GM10266 (cell line): ENCODE measurements at regions not wholly inside any gene's neighbourhood (a gene's known extent, or its start where the extent isn't known, plus 50 kb on each side); places are given as distances from the start of the nearest gene placed in this dataset.
"Not testable (repeated sequence)": the region's sequence is repeated elsewhere in the genome, so short reads cannot be mapped to it uniquely, and the experiment has no call there.

Source experiments
- DNase-seq: peaks from one replicate; pipeline ENCODE4 v3.0.0; 2012; ENCODE audit errors: extremely low spot score
- TF ChIP-seq, protein P1 (sequence below): IDR thresholded peaks from 2 replicates; pipeline ENCODE4 v1.5.1; 2012; ENCODE audit warnings: mild to moderate bottlenecking, low read depth; ENCODE audit not compliant: control insufficient read depth, insufficient read depth; ENCODE audit errors: missing control alignments

- no peak for DNase-seq
- TF ChIP-seq, protein P1, sequence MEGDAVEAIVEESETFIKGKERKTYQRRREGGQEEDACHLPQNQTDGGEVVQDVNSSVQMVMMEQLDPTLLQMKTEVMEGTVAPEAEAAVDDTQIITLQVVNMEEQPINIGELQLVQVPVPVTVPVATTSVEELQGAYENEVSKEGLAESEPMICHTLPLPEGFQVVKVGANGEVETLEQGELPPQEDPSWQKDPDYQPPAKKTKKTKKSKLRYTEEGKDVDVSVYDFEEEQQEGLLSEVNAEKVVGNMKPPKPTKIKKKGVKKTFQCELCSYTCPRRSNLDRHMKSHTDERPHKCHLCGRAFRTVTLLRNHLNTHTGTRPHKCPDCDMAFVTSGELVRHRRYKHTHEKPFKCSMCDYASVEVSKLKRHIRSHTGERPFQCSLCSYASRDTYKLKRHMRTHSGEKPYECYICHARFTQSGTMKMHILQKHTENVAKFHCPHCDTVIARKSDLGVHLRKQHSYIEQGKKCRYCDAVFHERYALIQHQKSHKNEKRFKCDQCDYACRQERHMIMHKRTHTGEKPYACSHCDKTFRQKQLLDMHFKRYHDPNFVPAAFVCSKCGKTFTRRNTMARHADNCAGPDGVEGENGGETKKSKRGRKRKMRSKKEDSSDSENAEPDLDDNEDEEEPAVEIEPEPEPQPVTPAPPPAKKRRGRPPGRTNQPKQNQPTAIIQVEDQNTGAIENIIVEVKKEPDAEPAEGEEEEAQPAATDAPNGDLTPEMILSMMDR, result no peak
These were observed 65.8 kb downstream of the SPIN4 start for GRCh38 chrX:63285375-63285774.

DNA sequence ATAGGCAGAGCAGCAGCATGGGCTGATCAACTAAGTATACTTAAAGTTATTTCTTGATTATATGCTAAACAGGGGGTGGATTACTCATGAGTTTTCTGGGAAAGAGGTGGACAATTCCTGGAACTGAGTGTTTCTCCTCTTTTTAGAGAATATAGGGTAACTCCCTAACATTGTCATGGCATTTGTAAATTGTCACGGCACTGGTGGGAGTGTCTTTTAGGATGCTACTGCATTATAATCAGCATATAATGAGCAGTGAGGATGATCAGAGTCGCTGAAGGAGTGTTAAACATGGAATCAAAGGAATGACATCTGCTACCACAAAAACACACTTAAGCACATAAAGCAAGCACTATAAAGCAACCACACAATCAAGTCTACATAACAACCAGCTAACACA lies 66.5 kb downstream of the SPIN4 start:
- no peak for DNase-seq
- TF ChIP-seq, protein P1, result no peak

- no peak for DNase-seq
- TF ChIP-seq, protein P1, result no peak
These were observed 67.8 kb downstream of the SPIN4 start for GRCh38 chrX:63283348-63283747.

DNA sequence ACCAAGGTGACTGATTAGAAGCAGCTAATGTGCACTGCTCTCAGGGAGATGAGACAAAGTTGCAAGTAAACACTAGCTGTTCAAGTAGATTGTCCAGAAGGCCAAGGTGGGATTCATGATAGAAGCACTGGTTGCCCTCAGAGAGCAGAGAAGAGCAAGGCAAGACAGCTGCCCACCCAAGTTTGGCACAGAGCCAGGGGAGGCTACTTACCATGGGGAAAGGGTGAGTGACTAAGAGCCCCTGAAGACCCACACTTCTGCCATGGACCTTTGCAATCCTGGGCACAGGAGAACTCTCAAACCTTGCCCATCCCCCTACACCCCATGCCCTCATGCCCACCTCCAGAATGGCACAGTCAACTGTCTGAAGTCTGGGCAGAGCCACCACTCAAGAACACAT lies 68.3 kb downstream of the SPIN4 start:
- no peak for DNase-seq
- TF ChIP-seq, protein P1, result no peak

GRCh38 chrX:63282077-63282476 lies 69.1 kb downstream of the SPIN4 start:
- TF ChIP-seq, protein P1, result no peak
- DNase-seq, result no peak

GRCh38 chrX:63281465-63281864 lies 69.7 kb downstream of the SPIN4 start:
- TF ChIP-seq, protein P1, result no peak
- DNase-seq, result no peak

GRCh38 chrX:63277394-63277793 lies 73.7 kb downstream of the SPIN4 start:
- DNase-seq, result not testable (repeated sequence)

- DNase-seq, result peak; percentile 6
These were observed 76.0 kb downstream of the SPIN4 start for GRCh38 chrX:63275127-63275526.

More at GRCh38 chrX:63275127-63275526, 76.0 kb downstream of the SPIN4 start:
- TF ChIP-seq, protein P1, result peak; percentile 49
